ENCODE measurements at regions not wholly inside any gene's neighbourhood (a gene's known extent, or its start where the extent isn't known, plus 50 kb on each side); places are given as distances from the start of the nearest gene placed in this dataset.

GRCh38 chr2:182482511-182482910 is 55.7 kb upstream of the PDE1A start (continued):
- TF ChIP-seq KDM1A (IDR thresholded peaks at IDR 0.05; ENCODE audit: low read depth) = no peak
- TF ChIP-seq SREBF2 (IDR thresholded peaks at IDR 0.05) = no peak
- no peak for TF ChIP-seq RARB (CRISPR knock-in tag; IDR thresholded peaks at IDR 0.05)
- no peak for TF ChIP-seq BCL3 (IDR thresholded peaks at IDR 0.05)
- TF ChIP-seq EP300 (IDR thresholded peaks at IDR 0.05) = no peak
- TF ChIP-seq POLR2A (IDR thresholded peaks at IDR 0.05; ENCODE audit: low read length) = no peak

- TF ChIP-seq BCL3 (IDR thresholded peaks at IDR 0.05) = no peak
- no peak for TF ChIP-seq HES2 (IDR thresholded peaks at IDR 0.05)
- no peak for TF ChIP-seq RFX5 (IDR thresholded peaks at IDR 0.05)
- TF ChIP-seq MAFK (IDR thresholded peaks at IDR 0.05; ENCODE audit: partially characterized antibody) = no peak
- no peak for TF ChIP-seq CTCF (IDR thresholded peaks at IDR 0.05)
- TF ChIP-seq FOSL2 (IDR thresholded peaks at IDR 0.05) = no peak
- no peak for TF ChIP-seq FOSL2 (CRISPR knock-in tag; IDR thresholded peaks at IDR 0.05)
- no peak for TF ChIP-seq ESRRA (IDR thresholded peaks at IDR 0.05; ENCODE audit: borderline replicate concordance, low read length)
- TF ChIP-seq RAD21 (conservative IDR thresholded peaks at IDR 0.05 in 1 of 2, IDR thresholded peaks at IDR 0.05 in 1 of 2) = no peak
- TF ChIP-seq E2F6 (IDR thresholded peaks at IDR 0.05; ENCODE audit: borderline replicate concordance, low read depth) = no peak
- TF ChIP-seq REST (IDR thresholded peaks at IDR 0.05) = no peak
- Histone ChIP-seq H3K4me3 (no peak overlapping the region), H3K27ac (no peak overlapping the region), H3K4me1 (no peaks in the 10 kb centered on the region), H3K9me3 (no peaks in the 10 kb centered on the region), H3K4me2 (no peak overlapping the region)
- DNase-seq (ENCODE audit: low read depth in 1 of 2, low spot score in 1 of 2) (no peak), FAIRE-seq (no peak), ATAC-seq (no peak)
- 86% methylated on average over 2 of the region's 2 CpGs for WGBS (ENCODE audit: missing lambda C conversion rate)
- CTCF ChIA-PET = no interaction called here
- POLR2A ChIA-PET = no interaction called here
Observed at GRCh38 chr2:182496596-182496995, 69.8 kb upstream of the PDE1A start.
